SIG-M5 treated with dmso at 0.1 percent for 504 hours (cell line): ENCODE measurements at regions not wholly inside any gene's neighbourhood (a gene's known extent, or its start where the extent isn't known, plus 50 kb on each side); places are given as distances from the start of the nearest gene placed in this dataset.
A peak's percentile ranks its signal among the peaks of the same experiment; 100 is the strongest.
"Not testable (repeated sequence)": the region's sequence is repeated elsewhere in the genome, so short reads cannot be mapped to it uniquely, and the experiment has no call there.

Experiments
- DNase-seq: peaks from one replicate; lab custom pipeline; 2025; ENCODE audit not compliant: unreplicated experiment; lab: John Stamatoyannopoulos, UW

DNA sequence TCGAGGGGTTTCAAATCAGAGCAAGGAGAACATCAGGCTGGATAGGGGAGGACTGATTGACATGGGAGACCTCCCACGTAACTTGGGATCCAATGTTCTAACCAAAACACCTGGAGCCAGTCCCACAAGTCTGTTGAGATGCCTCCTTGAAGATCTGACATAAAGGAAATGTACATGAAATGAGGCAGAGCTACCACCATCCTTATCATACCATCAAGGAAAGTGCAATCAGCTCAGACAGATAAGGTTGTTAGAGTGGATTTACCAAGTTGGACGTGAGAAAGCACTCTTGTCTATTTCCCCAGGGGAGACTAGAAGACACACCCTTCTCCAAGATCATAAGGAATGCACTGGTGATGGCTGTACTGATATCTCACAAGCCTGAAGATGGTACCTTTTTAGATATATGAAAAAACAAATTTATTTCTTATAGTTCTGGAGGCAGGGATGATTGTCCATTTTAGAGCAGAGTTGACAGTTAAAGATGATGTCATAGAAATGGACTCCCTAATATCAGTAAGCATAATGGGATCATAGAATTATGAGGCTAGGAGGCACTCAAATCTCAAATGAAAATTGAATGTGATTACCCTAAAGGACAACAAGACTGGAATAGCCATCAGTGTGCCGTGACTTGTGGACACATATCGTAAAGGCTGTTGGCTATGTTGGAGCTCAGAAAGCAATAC, 129.1 kb upstream of the RAB4A start:
- no peak for DNase-seq

DNA sequence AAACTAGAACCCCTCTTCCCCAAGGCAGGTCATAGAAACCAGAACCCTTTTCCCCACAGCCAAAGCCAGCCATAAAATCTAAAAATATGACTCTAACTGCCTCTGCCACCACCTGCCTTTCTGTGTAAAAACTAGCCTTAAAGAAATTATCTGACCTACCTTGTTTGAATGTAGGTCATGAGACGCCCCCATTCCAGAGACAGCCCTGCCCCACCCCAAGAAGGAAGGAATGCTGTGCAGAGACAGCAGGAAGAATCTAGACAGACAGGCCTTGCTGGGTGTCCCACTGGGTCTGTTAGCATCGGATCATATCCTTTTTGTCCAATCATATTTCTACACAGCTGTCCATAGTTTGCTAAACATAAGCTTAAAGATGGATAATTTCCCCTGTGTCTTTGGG, 128.4 kb upstream of the RAB4A start:
- no peak for DNase-seq

GRCh38 chr1:229146647-229147046, 124.3 kb upstream of the RAB4A start:
- no peak for DNase-seq

DNA sequence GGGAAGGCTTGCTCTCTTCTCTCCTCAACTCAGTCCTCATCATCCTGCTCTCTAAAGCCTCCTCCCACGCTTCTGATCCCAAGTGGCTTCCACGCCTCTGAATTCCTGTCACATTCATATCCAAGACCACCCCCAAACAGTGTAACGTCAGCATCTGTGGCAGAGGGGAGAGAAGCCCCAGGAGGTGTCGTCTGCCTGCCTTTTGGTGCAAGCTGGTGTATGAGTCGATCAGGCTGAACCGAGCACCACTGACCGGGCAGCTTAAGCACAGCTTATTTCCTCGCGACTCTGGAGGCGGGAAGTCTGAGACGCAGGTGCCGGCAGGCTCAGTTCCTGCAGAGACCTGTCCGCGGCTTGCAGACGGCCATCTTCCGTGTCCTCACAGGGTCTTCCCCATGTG, 123.8 kb upstream of the RAB4A start:
- DNase-seq, result no peak

- no peak for DNase-seq
Observed at GRCh38 chr1:229148041-229148671, 122.8 kb upstream of the RAB4A start.

GRCh38 chr1:229148743-229149142, 122.2 kb upstream of the RAB4A start:
- DNase-seq, result no peak

- no peak for DNase-seq
Observed at GRCh38 chr1:229149435-229149834, 121.5 kb upstream of the RAB4A start.

DNA sequence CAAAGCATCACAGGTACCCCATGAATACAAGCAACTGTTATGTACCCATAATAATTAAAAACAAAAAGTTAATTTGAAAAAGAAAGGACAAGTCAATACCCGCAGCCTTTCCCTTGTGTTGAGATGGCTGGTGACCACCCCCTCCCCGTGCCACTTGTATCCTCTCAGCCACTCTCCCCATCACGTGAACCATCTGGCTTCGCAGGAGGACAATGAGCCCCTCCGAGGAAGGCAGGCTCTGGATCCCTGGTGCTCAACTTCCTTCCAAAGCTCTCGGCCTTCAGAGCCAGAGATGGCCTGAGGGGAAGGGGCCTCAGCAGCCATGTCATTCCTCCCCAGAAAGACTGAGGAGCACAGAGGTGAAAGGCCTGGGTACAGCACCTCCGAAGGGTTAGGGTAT, 120.4 kb upstream of the RAB4A start:
- DNase-seq, result no peak

DNA sequence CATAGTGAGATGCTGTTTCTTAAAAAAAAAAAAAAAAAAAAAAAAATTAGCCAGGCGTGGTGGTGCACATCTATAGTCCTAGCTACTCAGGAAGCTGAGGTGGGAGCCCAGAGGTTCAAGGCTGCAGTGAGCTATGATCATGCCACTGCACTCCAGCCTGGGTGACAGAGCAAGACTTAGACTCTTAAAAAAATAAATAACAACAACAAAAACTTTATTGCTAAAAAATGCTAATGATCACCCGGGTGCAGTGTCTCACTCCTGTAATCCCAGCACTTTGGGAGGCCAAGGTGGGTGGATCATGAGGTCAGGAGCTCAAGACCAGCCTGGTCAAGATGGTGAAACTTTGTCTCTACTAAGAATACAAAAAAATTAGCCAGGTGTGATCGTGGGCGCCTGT, 119.5 kb upstream of the RAB4A start:
- DNase-seq, result not testable (repeated sequence)

DNA sequence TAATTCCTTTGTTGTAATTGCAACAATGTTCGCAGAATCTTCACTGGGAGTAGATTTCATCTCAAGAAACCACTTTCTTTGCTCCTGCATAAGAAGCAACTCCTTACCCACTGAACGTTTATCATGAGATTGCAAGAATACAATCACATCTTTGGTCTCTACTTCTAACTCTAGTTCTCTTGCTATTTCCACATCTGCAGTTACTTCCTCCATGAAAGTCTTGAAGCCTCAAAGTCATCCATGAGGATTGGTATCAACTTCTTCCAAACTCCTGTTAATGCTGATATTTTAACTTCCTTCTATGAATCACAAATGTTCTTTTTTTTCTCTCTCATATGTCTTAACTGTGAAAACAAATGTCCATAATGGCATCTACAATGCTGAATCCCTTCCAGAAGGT, 118.6 kb upstream of the RAB4A start:
- peak; percentile 23 for DNase-seq

GRCh38 chr1:229153955-229154548, 116.9 kb upstream of the RAB4A start:
- DNase-seq, result no peak

DNA sequence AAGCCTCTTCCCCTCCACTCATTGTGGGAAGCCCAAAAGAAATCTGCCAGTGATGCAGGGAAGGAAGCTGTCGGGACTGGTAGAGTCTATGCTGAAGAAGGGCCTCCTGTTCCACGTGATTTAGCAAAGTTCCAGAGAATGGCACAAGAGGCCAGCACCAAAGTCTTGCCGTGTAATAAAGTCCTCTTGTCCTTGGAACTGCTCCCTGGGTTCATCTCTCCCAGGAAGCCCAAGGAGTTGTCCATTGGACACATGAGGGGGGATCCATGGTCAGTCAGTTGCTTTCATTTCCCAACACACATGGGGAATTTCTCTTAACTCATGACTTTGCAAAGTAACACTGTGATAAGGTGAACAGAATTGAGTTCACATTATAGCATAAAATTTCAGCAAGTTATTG, 116.1 kb upstream of the RAB4A start:
- DNase-seq, result no peak

DNA sequence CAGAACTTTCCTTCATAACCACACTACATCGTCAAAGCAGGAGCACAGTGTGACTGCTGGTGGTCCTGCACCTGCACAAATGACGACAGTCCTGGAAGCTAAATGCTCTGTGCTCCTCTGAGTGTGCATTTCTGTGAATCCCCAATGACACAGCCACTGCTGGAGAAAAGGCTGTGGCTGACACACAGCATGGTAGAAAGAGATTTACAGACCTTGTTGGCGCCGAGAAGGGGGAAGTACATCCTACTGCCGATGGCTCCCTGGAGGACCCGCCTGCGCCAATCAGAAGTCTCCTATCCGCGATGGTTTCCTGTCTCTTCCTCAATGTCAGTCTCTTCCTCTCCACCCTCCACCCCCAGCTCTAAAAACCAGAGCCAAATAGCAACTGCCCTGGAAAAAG, 115.4 kb upstream of the RAB4A start:
- peak; percentile 39 for DNase-seq

GRCh38 chr1:229156872-229157271, 114.0 kb upstream of the RAB4A start:
- DNase-seq, result peak; percentile 22

GRCh38 chr1:229157480-229157879, 113.4 kb upstream of the RAB4A start:
- no peak for DNase-seq

DNA sequence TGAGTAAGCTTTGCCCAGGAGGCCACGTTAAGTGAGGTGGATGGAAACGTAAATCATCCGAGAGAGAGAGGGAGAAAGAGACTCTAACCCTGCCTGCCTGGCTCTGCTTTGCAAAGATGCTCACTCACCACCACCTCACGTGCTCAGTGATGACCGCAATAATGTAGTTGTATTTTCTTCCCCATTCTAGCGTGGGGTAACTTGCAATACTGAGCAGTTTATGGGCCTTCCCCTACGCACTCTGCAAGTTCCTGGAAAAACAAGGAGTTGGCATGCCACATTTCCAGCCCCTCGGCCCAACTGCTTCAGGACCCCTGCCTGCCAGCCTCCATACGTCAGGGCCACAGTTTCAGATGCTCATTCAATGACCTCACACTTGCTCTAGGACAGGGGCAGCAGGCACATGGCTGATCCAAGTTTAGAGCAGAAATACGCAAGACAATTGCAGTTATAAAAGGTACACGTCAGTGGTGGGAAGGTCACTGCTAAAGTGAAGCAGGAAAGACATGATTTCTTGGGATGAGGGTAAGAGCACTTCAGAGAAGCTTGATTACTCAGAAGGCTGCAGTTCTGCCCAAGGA, 112.5 kb upstream of the RAB4A start:
- peak; percentile 77 for DNase-seq

DNA sequence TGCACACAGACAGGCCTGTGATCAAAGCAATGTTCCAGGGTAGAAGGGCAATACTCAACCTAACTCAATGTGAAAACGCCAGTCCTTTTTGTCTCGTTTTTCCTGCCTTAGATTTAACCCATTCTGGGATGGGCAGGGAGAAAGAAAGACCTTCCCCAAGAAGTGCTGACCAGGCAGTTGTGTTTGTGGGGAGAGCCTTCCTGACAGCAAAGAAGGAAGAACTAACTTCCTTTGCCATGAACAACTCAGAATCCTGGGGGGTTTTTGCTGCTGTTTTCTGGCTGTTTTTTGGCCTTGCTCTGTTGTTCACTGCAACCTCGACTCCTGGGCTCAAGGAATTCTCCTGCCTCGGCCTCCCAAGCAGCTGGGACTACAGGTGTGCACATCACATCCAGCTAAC, 112.0 kb upstream of the RAB4A start:
- DNase-seq, result no peak

DNA sequence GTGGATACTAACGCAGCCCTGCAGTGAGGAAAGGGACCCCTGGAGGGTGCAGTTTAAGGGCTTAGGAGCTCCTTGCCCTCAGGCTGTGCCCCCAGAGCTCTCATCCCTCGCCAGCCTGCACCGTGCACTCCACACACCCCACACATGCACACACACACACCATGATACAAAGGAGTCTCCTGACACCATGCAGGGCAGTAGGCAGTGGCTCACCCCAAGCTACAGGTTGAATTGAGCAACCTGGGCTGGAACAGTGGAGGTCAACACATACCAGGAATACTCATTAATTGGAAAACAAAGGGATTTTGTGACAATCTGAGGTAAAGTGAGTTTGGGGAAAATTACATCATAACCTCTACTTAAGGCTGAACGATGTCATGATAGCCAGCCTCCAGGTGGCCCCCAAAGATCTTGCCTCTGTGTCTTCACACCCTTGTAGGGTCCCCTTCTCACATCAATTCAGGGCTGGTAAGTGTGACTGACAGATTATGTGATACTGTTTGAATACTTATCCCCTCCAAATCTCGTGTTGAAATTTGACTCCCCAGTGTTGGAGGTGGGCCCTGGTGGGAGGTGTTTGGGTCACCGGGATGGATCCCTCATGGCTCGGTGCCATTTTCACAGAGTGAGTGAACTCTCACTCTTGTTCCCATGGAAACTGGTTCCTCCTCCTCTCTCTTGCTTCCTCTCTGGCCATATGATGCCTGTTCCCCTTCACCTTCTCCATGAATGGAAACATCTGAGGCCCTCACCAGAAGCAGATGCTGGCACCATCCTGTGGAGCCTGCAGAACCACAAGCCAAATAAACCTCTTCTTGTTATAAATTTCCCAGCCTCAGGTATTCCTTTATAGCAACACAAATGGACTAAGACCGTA, 111.0 kb upstream of the RAB4A start:
- no peak for DNase-seq

GRCh38 chr1:229161740-229162139, 109.2 kb upstream of the RAB4A start:
- DNase-seq, result no peak

DNA sequence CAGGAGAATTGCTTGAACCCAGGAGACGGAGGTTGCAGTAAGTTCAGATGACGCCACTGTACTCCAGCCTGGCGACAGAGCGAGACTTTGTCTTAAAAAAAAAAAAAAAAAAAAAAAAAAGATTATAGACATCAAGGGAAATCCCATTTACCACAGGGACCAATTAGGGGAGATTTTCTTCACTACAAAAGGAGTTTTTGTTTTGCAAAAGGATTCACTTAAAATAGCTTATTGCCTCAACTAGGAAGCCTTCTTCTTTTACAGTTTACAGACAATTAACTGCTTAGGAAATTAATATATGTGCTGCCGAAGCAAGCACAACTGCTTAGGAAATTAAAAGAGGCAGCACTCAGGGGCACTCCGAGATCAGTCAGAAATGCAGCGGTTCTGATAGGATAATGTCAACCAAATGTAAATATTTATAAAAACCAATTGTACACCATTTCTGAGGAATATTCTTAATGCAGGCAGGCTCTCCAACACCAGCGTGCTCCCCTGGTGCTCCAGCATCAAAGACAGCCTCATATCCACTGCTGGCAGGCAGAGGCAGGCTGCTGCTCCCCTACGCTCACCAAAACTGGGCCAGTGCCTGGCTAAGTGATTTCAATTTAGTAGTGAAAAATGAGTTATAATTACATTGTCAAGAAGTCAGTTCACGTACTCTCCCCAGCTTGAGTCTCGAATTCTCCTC, 107.9 kb upstream of the RAB4A start:
- DNase-seq, result no peak

DNA sequence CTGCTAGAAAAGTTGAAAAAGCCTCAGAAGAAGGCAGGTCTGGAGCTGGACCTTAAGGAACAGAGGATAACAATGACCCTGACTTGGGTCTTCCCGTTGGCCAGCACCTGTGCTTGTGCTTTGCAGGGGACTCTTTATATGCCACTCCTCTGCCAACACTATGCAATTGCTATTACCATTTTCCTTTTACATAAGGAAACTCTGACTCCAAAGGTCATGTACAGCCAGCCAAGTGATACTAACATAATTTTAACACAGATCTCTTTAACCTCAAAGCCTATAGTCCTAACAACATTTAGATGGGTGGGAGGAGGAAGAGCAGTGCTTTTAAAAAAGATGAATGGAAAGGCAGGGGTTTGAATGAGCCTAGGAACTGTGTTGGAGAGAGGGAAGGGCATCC, 106.6 kb upstream of the RAB4A start:
- DNase-seq, result no peak
